ENCODE measurements at regions not wholly inside any gene's neighbourhood (a gene's known extent, or its start where the extent isn't known, plus 50 kb on each side); places are given as distances from the start of the nearest gene placed in this dataset.

GRCh38 chr11:42337786-42338455 lies 878.5 kb upstream of the LRRC4C start:
- TF ChIP-seq CTCF (conservative IDR thresholded peaks at IDR 0.05 in 1 of 2, IDR thresholded peaks at IDR 0.05 in 1 of 2; ENCODE audit: low read depth in 1 of 2, low read length in 2 of 2) (no peak), EZH2 (IDR thresholded peaks at IDR 0.05; ENCODE audit: low read length, missing control alignments) (no peak)
